ENCODE measurements at regions not wholly inside any gene's neighbourhood (a gene's known extent, or its start where the extent isn't known, plus 50 kb on each side); places are given as distances from the start of the nearest gene placed in this dataset.

DNA sequence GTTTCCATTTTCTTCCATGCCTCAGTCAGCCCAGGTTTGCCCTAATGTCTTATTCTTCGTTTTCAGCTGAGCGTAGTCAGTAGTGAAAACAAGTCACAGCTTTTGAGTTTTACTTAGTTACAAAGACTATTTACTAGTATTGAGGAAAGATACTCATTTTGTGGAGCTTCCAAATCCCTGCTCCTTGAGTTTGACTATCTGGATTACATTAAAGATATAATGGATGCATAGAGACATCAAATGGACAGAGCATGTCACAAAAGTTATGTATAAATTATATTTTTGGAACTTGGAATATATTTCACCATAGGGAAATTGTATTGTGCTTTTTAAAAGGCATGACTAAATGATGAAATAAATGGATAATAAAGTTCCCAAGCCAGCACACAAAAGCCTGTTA, 54.6 kb upstream of the AKAP13 start:
- Histone ChIP-seq H3K4me1 (ENCODE audit: low read length) (peaks cover 10% of the 10 kb centered on the region; the same call in 1 of the 2 replicates), H3K4me3 (ENCODE audit: low read length) (no peak overlapping the region), H2AFZ (ENCODE audit: low read length) (no peak overlapping the region), H3K27ac (ENCODE audit: low read length) (no peak overlapping the region), H3K9me3 (replicated peaks; ENCODE audit: insufficient read depth, low read length) (no peaks in the 10 kb centered on the region), H3K27me3 (replicated peaks; ENCODE audit: insufficient read depth, low read length) (no peaks in the 10 kb centered on the region), H3F3A (ENCODE audit: insufficient read depth, low read length) (peaks cover 18% of the 10 kb centered on the region), H3K36me3 (replicated peaks; ENCODE audit: insufficient read depth, low read length) (no peaks in the 10 kb centered on the region), H3K9ac (ENCODE audit: low read length) (no peak overlapping the region), H3K79me2 (ENCODE audit: low read length) (no peaks in the 10 kb centered on the region), H4K20me1 (ENCODE audit: insufficient read depth, low read length) (no peaks in the 10 kb centered on the region), H3K4me2 (ENCODE audit: low read depth, low read length) (no peak overlapping the region), H3K9me2 (replicated peaks; ENCODE audit: insufficient read depth, low read length) (no peaks in the 10 kb centered on the region)
- no peak for DNase-seq
- TF ChIP-seq EZH2 (optimal IDR thresholded peaks at IDR 0.05; ENCODE audit: low read depth, low read length), result no peak
- TF ChIP-seq EZH2phosphoT487 (IDR thresholded peaks at IDR 0.05; ENCODE audit: low read length), result no peak
- TF ChIP-seq, protein P1, sequence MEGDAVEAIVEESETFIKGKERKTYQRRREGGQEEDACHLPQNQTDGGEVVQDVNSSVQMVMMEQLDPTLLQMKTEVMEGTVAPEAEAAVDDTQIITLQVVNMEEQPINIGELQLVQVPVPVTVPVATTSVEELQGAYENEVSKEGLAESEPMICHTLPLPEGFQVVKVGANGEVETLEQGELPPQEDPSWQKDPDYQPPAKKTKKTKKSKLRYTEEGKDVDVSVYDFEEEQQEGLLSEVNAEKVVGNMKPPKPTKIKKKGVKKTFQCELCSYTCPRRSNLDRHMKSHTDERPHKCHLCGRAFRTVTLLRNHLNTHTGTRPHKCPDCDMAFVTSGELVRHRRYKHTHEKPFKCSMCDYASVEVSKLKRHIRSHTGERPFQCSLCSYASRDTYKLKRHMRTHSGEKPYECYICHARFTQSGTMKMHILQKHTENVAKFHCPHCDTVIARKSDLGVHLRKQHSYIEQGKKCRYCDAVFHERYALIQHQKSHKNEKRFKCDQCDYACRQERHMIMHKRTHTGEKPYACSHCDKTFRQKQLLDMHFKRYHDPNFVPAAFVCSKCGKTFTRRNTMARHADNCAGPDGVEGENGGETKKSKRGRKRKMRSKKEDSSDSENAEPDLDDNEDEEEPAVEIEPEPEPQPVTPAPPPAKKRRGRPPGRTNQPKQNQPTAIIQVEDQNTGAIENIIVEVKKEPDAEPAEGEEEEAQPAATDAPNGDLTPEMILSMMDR (IDR thresholded peaks at IDR 0.05; ENCODE audit: low read length), result no peak

DNA sequence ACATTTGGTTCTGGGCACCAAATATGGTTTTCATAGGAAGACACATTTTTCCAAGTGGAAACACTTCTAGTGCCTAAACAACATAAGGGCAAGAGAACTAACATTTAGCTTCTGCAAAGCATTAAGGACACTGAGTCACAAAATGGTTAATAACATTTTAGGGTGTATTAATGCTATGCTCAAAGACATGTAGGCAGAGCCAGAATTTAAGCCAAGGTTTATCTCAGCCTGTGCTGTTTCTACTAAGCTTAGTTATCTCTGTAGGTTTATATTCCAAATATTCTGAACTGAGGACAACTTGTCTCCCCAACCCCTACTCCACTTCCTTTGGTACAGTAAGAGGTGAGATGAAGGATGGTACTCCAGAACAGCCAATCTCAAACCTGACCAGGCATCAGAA, 54.1 kb upstream of the AKAP13 start:
- Histone ChIP-seq H3K4me3 (ENCODE audit: low read length) (no peak overlapping the region), H3K27me3 (replicated peaks; ENCODE audit: insufficient read depth, low read length) (no peaks in the 10 kb centered on the region), H3F3A (ENCODE audit: insufficient read depth, low read length) (peaks cover 22% of the 10 kb centered on the region), H3K4me2 (ENCODE audit: low read depth, low read length) (no peak overlapping the region), H3K27ac (ENCODE audit: low read length) (no peak overlapping the region), H3K9me2 (replicated peaks; ENCODE audit: insufficient read depth, low read length) (no peaks in the 10 kb centered on the region), H3K9ac (ENCODE audit: low read length) (no peak overlapping the region), H3K36me3 (replicated peaks; ENCODE audit: insufficient read depth, low read length) (no peaks in the 10 kb centered on the region), H3K9me3 (replicated peaks; ENCODE audit: insufficient read depth, low read length) (no peaks in the 10 kb centered on the region), H2AFZ (ENCODE audit: low read length) (no peak overlapping the region), H4K20me1 (ENCODE audit: insufficient read depth, low read length) (no peaks in the 10 kb centered on the region), H3K4me1 (ENCODE audit: low read length) (peaks cover 12% of the 10 kb centered on the region), H3K79me2 (ENCODE audit: low read length) (no peaks in the 10 kb centered on the region)
- no peak for TF ChIP-seq EZH2 (optimal IDR thresholded peaks at IDR 0.05; ENCODE audit: low read depth, low read length)
- no peak for TF ChIP-seq EZH2phosphoT487 (IDR thresholded peaks at IDR 0.05; ENCODE audit: low read length)
- TF ChIP-seq, protein P1 (IDR thresholded peaks at IDR 0.05; ENCODE audit: low read length), result no peak
- DNase-seq, result no peak

DNA sequence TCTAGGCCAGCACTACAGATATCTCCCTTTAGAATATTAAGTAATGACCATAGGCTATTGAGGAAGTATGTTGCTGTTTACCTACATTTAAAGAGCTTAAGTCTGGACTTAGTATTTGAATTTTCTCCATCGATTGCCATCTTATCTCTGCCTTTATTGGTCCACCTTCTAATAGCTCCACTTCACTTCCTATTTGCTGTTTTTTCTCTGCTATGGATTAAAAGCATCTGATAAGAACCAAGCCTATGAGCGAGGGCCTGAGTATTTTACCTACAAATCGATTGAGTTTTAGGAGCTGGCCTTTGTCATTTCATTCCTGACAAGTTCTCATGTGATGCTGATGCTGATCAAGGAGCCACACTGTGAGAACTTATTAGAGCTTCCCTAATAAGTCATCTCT, 52.6 kb upstream of the AKAP13 start:
- Histone ChIP-seq H3K4me1 (ENCODE audit: low read length) (peaks cover 16% of the 10 kb centered on the region), H3K9me3 (replicated peaks; ENCODE audit: insufficient read depth, low read length) (no peaks in the 10 kb centered on the region), H3K9ac (ENCODE audit: low read length) (no peak overlapping the region), H3K4me3 (ENCODE audit: low read length) (no peak overlapping the region), H3K4me2 (ENCODE audit: low read depth, low read length) (no peak overlapping the region), H4K20me1 (ENCODE audit: insufficient read depth, low read length) (no peaks in the 10 kb centered on the region), H3K79me2 (ENCODE audit: low read length) (no peaks in the 10 kb centered on the region), H3K27ac (ENCODE audit: low read length) (no peak overlapping the region), H2AFZ (ENCODE audit: low read length) (no peak overlapping the region), H3K36me3 (replicated peaks; ENCODE audit: insufficient read depth, low read length) (no peaks in the 10 kb centered on the region), H3K27me3 (replicated peaks; ENCODE audit: insufficient read depth, low read length) (no peaks in the 10 kb centered on the region), H3F3A (ENCODE audit: insufficient read depth, low read length) (peaks cover 27% of the 10 kb centered on the region), H3K9me2 (replicated peaks; ENCODE audit: insufficient read depth, low read length) (no peaks in the 10 kb centered on the region)
- no peak for DNase-seq
- TF ChIP-seq, protein P1 (IDR thresholded peaks at IDR 0.05; ENCODE audit: low read length), result no peak
- no peak for TF ChIP-seq EZH2phosphoT487 (IDR thresholded peaks at IDR 0.05; ENCODE audit: low read length)
- no peak for TF ChIP-seq EZH2 (optimal IDR thresholded peaks at IDR 0.05; ENCODE audit: low read depth, low read length)
